ENCODE measurements at regions not wholly inside any gene's neighbourhood (a gene's known extent, or its start where the extent isn't known, plus 50 kb on each side); places are given as distances from the start of the nearest gene placed in this dataset.

GRCh38 chr4:183763990-183764754 lies 105.1 kb downstream of the TRAPPC11 start:
- no peak for DNase-seq (ENCODE audit: low spot score)
- no peak for FAIRE-seq

- FAIRE-seq = no peak
- no peak for DNase-seq (ENCODE audit: low spot score)
Measured at GRCh38 chr4:183765251-183765911, 106.3 kb downstream of the TRAPPC11 start.

GRCh38 chr4:183766140-183766539 lies 107.0 kb downstream of the TRAPPC11 start:
- DNase-seq (ENCODE audit: low spot score) (no peak), FAIRE-seq (no peak)

DNA sequence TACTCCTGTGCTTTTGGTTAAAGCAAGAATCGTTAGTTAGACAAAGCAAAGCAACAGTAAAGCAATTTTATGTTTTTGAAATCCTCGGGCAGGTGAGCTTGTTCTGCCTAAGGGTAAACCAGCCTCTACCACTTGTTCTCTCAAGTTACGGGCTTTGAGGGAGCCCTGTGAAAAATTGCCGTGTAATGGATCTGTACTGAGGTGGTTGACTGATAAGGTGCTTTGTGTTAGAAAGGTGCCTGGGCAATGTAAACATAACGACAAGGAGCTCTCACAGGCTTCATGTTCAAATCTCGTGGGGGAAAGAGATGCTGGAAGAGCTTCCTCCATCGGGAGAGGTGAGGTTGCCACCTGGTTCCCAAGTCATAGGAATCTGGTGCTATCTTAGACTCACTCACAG lies 111.8 kb downstream of the TRAPPC11 start:
- DNase-seq (ENCODE audit: low spot score) (no peak), FAIRE-seq (no peak)

DNA sequence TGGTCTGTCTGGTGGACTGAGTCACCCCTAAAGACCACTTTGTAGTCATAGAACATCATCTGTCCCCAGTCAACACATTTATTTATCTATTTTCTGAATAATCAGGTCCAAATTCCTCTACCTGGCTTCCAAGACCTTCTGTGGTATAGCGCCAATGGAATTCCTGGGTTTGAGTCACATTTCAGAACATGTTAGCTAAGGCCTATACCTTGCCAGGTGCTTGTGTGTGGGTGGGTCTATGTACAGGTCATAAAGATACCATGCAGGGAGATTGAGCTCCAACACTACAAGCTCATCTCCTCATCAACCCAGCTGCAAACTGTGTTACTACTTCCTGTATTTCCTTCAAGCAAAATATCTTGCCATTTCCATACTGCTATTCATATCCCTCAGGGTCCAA lies 113.3 kb downstream of the TRAPPC11 start:
- no peak for DNase-seq (ENCODE audit: low spot score)
- FAIRE-seq = no peak

- FAIRE-seq = no peak
Measured at GRCh38 chr4:183773790-183774189, 114.7 kb downstream of the TRAPPC11 start.

DNA sequence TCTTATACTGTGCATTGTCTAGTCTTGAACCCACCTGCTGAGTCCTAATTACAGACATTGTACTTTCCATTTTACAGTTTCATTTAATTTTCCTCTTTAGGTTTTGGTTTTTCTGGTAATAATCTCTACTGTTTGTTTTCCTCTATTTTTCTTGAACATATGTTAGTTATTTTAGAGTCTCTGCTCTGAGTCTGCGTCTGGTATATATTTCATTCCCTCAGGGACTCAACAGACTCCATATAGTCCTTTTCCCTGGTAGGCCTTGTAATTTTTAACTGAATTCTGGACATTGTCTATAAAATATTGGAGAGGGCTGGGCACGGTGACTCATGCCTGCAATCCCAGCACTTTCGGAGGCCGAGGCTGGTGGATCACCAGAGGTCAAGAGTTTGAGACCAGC lies 121.8 kb upstream of the STOX2 start:
- DNase-seq (ENCODE audit: low spot score) = no peak
- no peak for FAIRE-seq

More at GRCh38 chr4:183773790-183774189, 114.7 kb downstream of the TRAPPC11 start:
- no peak for DNase-seq (ENCODE audit: low spot score)

DNA sequence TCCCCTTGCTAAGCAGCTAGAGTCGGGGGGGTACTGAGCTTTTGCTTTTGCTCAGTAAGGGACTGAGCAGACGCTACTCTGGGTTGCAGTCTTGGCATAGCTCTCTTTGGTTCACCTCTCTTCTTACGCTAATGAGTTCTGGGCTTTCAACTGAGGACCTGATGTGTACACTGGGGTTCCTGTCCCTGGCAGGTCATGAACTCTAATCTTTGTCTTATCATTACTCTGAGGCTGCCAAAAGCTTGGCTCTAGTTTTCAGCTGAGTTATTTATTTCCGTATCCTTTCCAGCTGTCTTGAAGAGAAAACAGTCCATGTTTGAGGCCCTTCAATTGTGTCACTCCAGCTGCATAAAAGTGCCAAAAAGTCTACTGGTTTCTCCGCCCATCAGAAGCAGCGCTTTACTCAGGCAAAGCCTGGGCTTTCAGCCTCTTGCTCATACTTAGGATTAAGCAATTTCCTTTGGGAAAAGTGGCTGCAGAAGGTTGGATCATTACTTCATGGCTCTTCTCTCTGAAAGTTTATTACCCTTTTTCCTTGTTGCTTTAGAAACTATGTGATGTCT lies 121.0 kb upstream of the STOX2 start:
- FAIRE-seq = no peak
- no peak for DNase-seq (ENCODE audit: low spot score)

DNA sequence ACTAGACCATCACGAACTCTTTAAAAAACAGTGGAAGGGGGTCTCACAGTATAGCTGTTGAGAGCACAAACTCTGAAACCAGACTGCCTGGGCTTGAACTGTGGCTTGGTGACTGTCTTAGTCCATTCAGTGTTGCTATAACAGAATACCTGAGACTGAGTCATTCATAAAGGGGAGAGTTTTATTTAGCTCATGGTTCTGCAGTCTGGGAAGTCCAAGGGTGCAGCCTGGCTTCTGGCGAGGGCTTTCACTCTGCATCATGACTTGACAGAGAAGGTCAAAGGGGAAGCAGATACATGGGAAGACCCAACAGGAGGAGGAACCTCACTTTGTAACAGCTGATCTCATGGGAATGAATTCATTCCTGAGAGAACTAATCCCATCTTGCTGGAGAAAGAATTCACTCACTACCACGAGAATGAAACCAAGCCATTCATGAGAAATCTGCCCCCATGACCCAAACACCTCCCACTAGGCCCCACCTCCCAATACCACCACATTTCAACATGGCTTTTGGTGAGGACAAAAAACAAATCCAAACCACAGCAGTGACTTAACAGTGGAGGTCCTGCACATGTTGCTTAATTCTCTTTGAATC lies 116.7 kb upstream of the STOX2 start:
- DNase-seq (ENCODE audit: low spot score) = no peak
- FAIRE-seq = no peak

GRCh38 chr4:183789657-183790056 lies 115.5 kb upstream of the STOX2 start:
- no peak for FAIRE-seq
- DNase-seq (ENCODE audit: low spot score) = no peak

DNA sequence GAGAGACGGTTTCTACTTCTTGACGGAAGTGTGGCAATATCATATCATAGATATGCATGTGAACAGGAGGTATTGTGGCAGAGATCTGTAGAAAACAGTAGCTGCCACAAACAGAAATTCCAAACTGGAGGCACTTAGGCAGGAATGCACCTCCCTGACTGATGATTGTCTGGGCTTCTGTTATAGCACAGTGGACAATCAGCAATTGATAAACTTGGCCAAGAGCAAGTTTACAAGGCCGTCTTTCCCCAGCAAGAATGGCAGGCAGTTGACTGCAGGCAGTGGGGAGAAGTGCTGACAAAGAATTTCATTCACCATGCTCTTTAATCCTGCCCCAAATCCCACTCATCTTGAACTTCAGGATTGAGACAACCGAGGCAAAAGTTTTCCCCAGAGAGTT lies 114.4 kb upstream of the STOX2 start:
- no peak for DNase-seq (ENCODE audit: low spot score)
- no peak for FAIRE-seq

- peak; percentile 8 for DNase-seq (ENCODE audit: low spot score)
- FAIRE-seq = no peak
Measured at GRCh38 chr4:183797011-183797444, 108.1 kb upstream of the STOX2 start.

- no peak for FAIRE-seq
- no peak for DNase-seq (ENCODE audit: low spot score)
Measured at GRCh38 chr4:183797445-183798300, 107.4 kb upstream of the STOX2 start.

DNA sequence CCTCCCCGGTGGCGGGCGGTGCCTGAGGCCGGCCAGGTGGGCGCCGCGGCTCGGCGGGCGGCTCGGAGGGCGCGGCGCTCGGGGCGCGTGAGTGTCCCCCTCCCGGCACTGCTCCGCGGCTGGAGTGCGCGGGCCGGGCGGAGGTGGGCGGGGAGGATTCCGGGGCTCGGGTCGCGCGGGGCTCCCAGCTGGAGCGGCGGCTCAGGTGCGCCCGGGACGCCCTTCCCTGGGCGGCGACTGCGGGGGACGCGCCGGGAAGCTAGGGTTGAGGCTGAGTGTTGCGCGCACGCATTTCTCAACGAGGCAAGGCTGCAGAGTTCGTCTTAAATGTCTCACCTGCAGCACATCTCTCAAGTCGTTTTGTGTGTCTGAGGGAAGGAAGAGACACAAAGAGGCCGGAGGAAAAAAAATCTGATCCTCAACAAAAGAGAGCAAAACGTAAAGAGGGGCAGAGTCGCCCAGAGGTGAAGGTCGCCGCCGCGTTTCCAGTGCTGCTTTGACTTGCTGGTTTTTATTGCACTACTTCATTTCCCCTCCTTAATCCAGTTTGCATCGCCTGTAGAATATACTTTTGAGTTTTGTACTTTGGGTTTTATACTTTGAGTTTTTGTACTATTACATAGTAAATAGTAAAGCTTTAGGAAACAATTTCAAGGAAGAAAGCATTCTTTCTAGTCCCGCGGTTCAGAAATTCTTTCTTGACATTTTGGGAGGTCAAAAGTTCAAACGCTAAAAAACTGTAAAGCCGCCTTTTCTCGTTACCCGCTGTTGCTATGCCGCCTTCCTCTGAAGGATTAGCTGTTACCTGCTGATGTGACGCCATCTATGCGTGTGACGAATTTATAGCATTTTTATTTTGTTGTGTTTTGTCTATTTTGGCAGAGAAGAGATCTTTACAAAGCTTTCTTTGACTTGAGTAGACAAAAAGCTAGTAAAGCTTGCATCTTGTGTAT lies 106.5 kb upstream of the STOX2 start:
- FAIRE-seq (no peak), DNase-seq (ENCODE audit: low spot score) (no peak)

DNA sequence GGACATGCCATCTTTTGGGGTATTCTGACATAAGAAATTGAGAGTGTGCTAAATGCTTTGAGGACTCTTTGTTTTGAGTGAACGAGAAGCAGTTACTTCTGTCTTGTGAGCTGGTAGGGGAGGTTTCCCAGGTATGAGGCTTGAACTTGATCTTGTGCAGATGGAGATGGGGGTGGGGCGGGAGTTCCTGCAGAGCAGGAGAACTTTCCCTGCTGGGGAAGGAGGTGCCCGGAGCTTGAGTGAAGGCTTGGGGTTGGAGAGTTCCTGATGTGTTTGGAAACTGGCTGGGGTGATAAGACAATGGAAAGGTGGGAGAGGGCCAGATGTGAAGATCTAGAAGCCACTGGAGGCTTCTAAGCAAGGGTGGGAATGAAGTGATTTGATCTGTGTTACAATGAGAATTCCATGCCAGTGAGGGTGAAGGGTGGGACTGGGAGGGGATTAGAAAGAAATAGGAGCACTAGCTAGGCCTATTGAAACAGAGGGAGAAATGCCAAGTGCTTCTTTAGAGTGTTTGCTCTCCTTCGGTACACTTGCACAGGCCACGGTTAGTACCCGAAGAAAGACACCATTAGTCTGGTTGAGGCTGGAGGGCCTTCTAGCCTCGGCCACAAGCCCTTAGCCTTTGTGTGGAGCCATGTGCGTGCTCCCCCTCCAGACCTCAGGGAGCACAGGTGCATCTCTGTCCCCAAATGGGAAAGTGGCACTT lies 103.5 kb upstream of the STOX2 start:
- FAIRE-seq (no peak), DNase-seq (ENCODE audit: low spot score) (no peak)

GRCh38 chr4:183806341-183806740 lies 98.8 kb upstream of the STOX2 start:
- no peak for DNase-seq (ENCODE audit: low spot score)
- no peak for FAIRE-seq

DNA sequence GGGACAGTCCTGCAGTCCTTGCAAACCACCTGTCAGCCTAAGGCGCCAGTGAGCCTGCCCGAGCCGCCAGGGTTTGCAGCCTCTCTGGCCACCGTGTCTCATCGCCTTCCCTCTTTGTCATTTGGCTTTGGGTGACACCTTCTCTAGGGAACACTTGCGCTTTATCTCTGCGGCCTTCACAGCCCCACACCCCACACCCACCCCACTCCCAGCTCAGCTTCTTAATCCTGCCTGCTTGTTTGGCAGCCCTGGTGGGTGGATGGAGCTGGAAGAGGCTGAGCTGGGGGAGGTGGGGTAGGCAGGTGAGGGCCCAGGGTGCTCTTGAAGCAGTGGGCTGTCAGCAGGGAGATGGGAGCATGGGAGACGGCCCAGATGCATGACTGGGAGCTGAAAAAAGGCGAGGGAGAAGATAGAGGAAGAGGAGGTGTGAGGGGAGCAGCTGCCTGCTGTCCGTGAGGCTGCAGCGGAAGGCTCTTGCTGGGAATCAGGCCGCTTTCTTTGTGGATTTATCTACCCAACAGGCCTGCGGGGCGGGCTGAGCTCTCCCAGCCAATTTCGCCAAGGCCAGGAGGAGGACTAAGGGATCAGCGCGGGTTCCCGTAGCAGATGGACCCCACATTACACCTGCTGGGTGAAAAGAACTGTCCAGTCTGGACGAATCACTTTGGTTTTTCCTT lies 97.5 kb upstream of the STOX2 start:
- DNase-seq (ENCODE audit: low spot score) = no peak
- FAIRE-seq = no peak

DNA sequence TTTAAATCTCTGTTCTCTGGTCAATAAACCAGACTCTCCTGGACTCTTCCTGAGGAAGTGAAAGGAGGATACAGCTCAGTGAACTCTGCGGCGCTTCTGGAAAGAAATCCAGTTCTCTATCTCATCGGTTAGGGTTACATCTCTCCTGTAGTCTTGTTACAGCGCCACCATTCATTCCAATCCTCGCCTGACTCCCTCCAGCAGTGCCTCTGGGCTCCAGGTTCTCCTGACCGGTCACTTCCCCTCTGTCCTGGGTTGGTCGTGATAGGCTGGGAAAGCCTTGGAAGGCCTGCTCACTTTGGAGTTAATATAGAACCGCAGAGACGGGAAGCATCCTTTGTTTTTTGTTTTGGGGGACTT lies 97.0 kb upstream of the STOX2 start:
- FAIRE-seq = no peak
- DNase-seq (ENCODE audit: low spot score) = no peak

DNA sequence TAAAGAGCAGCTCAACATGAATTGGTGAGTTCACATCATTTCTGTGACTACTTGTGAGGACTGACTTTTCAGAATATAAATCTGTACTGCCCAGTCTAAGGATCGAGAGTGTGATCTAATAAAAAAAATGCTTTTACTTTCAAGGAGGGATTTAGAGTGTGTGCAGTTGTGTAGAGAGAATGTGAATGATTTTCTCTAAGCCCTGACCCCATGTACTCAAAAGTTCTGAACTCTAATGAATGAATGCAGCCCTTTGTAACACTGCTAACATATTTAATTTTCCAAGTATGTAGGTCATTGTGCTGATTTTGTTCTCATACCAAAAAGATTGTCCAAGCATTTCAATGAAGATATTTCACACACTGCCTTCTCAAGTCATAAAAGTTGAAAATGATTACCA lies 92.5 kb upstream of the STOX2 start:
- FAIRE-seq = no peak
- no peak for DNase-seq (ENCODE audit: low spot score)

Measured in RCC 7860 (cell line).